IPS-20b (cell line): ENCODE measurements at regions not wholly inside any gene's neighbourhood (a gene's known extent, or its start where the extent isn't known, plus 50 kb on each side); places are given as distances from the start of the nearest gene placed in this dataset.
A peak's percentile ranks its signal among the peaks of the same experiment; 100 is the strongest.

Experiments used
- H3K27ac ChIP-seq: one replicate; pipeline ENCODE4 v1.5.1; 2013; ENCODE audit warnings: low read length
- H3K27me3 ChIP-seq: 2 replicates; pipeline ENCODE4 v1.6.1; 2013; ENCODE audit warnings: mild to moderate bottlenecking, low read length, inconsistent platforms; ENCODE audit not compliant: insufficient read depth
- H3K36me3 ChIP-seq: 2 replicates; pipeline ENCODE4 v1.6.1; 2013; ENCODE audit warnings: low read depth, mild to moderate bottlenecking, inconsistent platforms, low read length, moderate library complexity; ENCODE audit not compliant: insufficient read depth
- H3K4me1 ChIP-seq: 2 replicates; pipeline ENCODE4 v1.6.1; 2013; ENCODE audit warnings: mild to moderate bottlenecking, control low read depth, inconsistent platforms, low read length, moderate library complexity; ENCODE audit not compliant: insufficient read depth
- H3K4me3 ChIP-seq: 2 replicates; pipeline ENCODE4 v1.5.1; 2013; ENCODE audit warnings: mild to moderate bottlenecking, low read length, inconsistent platforms
- H3K9ac ChIP-seq: 2 replicates; pipeline ENCODE4 v1.6.1; 2013; ENCODE audit warnings: low read depth, mild to moderate bottlenecking, inconsistent platforms, low read length, moderate library complexity
- H3K9me3 ChIP-seq: 2 replicates; pipeline ENCODE4 v1.6.1; 2013; ENCODE audit warnings: mild to moderate bottlenecking, low read depth, low read length, inconsistent platforms; ENCODE audit not compliant: insufficient read depth

DNA sequence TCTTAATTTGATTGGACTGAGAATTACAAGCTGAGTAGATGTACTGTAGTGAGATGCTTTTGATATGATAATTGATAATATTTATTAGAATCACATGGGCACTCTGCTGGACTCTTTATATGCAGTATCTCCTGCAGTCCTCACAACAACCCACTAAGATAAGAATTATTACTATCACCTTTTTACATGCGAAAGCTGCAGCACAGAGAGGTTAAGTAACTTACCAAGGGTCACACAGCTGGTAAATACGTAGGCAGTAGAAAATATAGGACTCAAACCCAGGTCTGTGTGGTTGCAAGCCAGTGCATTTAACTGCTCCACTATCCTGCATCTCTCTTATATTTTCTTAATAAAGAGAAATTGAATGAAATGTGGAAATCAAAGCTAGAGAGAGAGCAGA lies 392.8 kb upstream of the RORA start:
- no peaks in the 10 kb centered on the region for H3K4me1 ChIP-seq
- no peaks in the 10 kb centered on the region; the same call in 1 of the 2 replicates for H3K9me3 ChIP-seq
- no peak overlapping the region for H3K4me3 ChIP-seq
- no peak overlapping the region for H3K27ac ChIP-seq
- H3K36me3 ChIP-seq, result no peaks in the 10 kb centered on the region
- H3K9ac ChIP-seq, result no peak overlapping the region
- H3K27me3 ChIP-seq, result no peaks in the 10 kb centered on the region

GRCh38 chr15:61621146-61621545 lies 392.0 kb upstream of the RORA start:
- Histone ChIP-seq H3K27me3 (no peaks in the 10 kb centered on the region), H3K9me3 (no peaks in the 10 kb centered on the region; the same call in 1 of the 2 replicates), H3K27ac (no peak overlapping the region), H3K4me3 (no peak overlapping the region), H3K4me1 (no peaks in the 10 kb centered on the region), H3K9ac (no peak overlapping the region), H3K36me3 (no peaks in the 10 kb centered on the region)

- no peak overlapping the region for H3K4me3 ChIP-seq
- H3K9ac ChIP-seq, result no peak overlapping the region
- H3K36me3 ChIP-seq, result no peaks in the 10 kb centered on the region
- no peaks in the 10 kb centered on the region for H3K4me1 ChIP-seq
- no peaks in the 10 kb centered on the region for H3K27me3 ChIP-seq
- H3K27ac ChIP-seq, result no peak overlapping the region
- no peaks in the 10 kb centered on the region; the same call in 1 of the 2 replicates for H3K9me3 ChIP-seq
Observed at GRCh38 chr15:61620151-61620550, 391.0 kb upstream of the RORA start.

- no peaks in the 10 kb centered on the region for H3K27me3 ChIP-seq
- no peak overlapping the region for H3K27ac ChIP-seq
- H3K9me3 ChIP-seq, result no peaks in the 10 kb centered on the region; the same call in 1 of the 2 replicates
- H3K36me3 ChIP-seq, result no peaks in the 10 kb centered on the region
- H3K4me3 ChIP-seq, result no peak overlapping the region
- H3K4me1 ChIP-seq, result no peaks in the 10 kb centered on the region
- no peak overlapping the region for H3K9ac ChIP-seq
Observed at GRCh38 chr15:61613729-61614128, 384.6 kb upstream of the RORA start.

DNA sequence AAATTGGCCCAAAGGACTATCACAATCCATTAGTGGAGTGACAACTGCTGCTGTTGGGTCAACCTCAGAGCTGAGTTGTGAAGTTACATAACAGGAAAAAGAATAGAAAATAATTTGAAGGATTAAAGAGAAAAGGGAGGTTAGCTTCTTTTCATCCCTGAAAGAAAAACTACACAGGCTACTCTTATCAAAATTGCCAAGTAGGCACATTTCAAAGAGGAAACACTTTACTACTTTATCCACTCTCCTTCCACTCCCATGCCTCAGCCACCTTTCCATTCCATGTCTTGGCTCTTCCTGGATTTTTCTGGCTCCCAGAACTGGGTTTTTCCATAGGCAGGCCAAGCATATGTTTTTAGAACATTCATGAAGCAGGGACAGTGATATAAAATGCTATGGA lies 384.0 kb upstream of the RORA start:
- Histone ChIP-seq H3K9ac (no peak overlapping the region), H3K4me3 (no peak overlapping the region), H3K4me1 (no peaks in the 10 kb centered on the region), H3K27me3 (no peaks in the 10 kb centered on the region), H3K27ac (no peak overlapping the region), H3K36me3 (no peaks in the 10 kb centered on the region), H3K9me3 (no peaks in the 10 kb centered on the region; the same call in 1 of the 2 replicates)

DNA sequence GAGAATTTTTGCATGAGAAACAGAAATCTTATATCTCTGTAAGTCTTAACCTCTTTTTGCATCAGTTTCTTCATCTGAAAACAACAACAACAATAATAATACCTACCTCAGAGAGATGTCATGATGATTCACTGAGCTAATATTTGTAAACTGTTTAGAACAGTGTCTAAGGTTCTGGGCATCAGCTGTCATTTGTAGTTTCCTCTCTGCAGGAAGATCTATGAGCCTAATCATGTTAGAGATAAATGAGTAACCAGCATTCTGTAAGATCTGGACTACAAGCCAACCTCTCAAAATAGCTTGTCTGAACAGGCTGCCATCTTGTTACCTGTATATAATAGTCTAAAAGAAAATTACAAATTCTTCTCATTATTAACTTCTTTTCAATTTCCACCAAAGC lies 383.0 kb upstream of the RORA start:
- Histone ChIP-seq H3K4me3 (no peak overlapping the region), H3K4me1 (no peaks in the 10 kb centered on the region), H3K27ac (no peak overlapping the region), H3K36me3 (no peaks in the 10 kb centered on the region), H3K9ac (no peak overlapping the region), H3K9me3 (no peaks in the 10 kb centered on the region; the same call in 1 of the 2 replicates), H3K27me3 (no peaks in the 10 kb centered on the region)

DNA sequence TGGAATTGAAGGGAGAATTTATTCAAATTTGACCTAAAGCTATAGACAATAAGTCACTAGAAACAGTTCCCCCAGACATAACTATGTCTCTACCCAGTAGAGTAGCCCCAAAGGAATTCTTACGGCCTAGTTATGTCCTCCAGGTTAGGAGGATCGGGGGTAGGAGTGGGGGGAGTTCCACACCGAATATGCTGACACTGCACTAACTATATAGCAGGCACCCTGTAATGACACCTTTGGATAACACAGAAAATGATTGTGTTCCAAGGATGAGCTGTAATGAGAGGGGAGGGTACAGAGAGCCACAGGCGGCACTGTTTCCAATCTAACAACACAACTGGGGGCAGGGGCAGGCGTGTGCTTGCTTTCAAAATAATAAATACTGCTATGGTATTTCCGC lies 376.2 kb upstream of the RORA start:
- no peaks in the 10 kb centered on the region for H3K9me3 ChIP-seq
- no peak overlapping the region for H3K27ac ChIP-seq
- no peaks in the 10 kb centered on the region for H3K27me3 ChIP-seq
- H3K4me1 ChIP-seq, result no peaks in the 10 kb centered on the region
- H3K4me3 ChIP-seq, result no peak overlapping the region
- H3K36me3 ChIP-seq, result no peaks in the 10 kb centered on the region
- H3K9ac ChIP-seq, result no peak overlapping the region

DNA sequence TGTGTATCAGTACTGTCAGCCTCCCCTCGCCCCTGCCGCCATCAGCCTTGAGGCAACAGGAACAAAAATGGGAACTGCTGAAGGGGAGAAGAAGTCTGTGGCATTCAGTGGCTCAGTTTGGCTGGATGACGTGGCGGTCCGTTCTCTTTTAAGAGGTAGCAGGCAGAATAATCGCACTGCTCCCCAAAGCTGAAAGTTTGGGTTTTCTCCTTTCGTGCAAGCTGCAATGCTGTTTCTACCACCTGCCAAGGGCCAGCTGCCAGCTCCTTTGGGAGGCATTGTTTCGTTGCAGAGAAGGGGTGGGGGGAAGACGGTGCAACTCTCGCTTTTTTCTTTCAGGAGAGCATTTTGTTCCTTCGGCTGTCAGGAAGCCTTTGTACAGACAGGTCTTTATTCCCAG lies 369.6 kb upstream of the RORA start:
- no peak overlapping the region for H3K27ac ChIP-seq
- H3K27me3 ChIP-seq, result no peaks in the 10 kb centered on the region
- H3K36me3 ChIP-seq, result no peaks in the 10 kb centered on the region

DNA sequence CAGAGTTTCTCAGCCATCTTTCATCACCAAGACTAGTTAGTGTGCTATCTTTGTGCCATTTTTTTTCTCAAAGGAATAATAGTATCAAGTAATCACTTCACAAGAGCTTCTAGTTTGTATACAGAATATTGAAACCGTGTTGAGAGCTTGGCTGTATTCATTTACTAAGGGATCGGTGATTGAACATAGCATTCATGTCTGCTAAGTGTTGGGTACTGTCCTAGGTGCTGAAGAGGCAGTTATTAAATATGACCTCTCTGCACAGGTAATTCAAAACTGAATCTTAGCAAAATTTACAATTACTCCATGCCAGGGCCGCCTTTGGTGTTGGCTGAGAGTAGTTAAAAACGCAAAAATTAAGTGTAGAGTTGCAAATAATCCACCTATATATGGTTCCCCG lies 355.3 kb upstream of the RORA start:
- peaks cover 5% of the 10 kb centered on the region; the same call in 1 of the 2 replicates for H3K4me1 ChIP-seq
- no peak overlapping the region for H3K27ac ChIP-seq
- H3K9me3 ChIP-seq, result no peaks in the 10 kb centered on the region
- H3K36me3 ChIP-seq, result no peaks in the 10 kb centered on the region
- no peak overlapping the region for H3K9ac ChIP-seq
- no peak overlapping the region for H3K4me3 ChIP-seq
- H3K27me3 ChIP-seq, result no peaks in the 10 kb centered on the region

More for the DNA sequence above, 369.6 kb upstream of the RORA start:
- Histone ChIP-seq H3K9me3 (no peaks in the 10 kb centered on the region), H3K4me3 (peak overlapping the region; percentile 9; the same call in 1 of the 2 replicates), H3K9ac (no peak overlapping the region), H3K4me1 (peaks cover 2% of the 10 kb centered on the region; the same call in 1 of the 2 replicates)

DNA sequence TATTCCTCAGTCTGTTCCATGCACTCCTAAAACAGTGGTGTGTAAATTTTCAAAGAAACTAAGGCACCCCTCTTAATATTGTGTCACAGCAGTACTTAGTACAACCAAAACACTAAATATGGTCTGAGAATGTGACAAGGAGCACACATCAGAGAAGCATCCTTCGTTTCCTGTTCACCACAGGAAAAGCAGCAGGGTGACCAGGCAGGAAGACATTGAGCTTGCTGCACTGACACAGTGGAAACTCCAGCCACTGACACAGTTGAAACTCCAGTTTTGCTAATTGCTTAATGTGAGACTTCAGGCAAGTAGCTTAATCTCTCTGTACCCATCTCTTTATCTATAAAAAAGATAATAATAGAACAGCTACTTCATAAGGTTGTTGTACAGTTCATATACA lies 353.0 kb upstream of the RORA start:
- Histone ChIP-seq H3K4me1 (peaks cover 5% of the 10 kb centered on the region; the same call in 1 of the 2 replicates), H3K36me3 (no peaks in the 10 kb centered on the region), H3K4me3 (no peak overlapping the region), H3K27me3 (no peaks in the 10 kb centered on the region), H3K9ac (no peak overlapping the region), H3K9me3 (no peaks in the 10 kb centered on the region), H3K27ac (no peak overlapping the region)

GRCh38 chr15:61575597-61575996 lies 346.5 kb upstream of the RORA start:
- Histone ChIP-seq H3K4me1 (no peaks in the 10 kb centered on the region; the same call in 1 of the 2 replicates), H3K27me3 (no peaks in the 10 kb centered on the region), H3K9ac (no peak overlapping the region), H3K9me3 (no peaks in the 10 kb centered on the region; the same call in 1 of the 2 replicates), H3K4me3 (no peak overlapping the region), H3K36me3 (no peaks in the 10 kb centered on the region), H3K27ac (no peak overlapping the region)

- Histone ChIP-seq H3K9ac (no peak overlapping the region), H3K36me3 (no peaks in the 10 kb centered on the region), H3K9me3 (no peaks in the 10 kb centered on the region), H3K4me3 (no peak overlapping the region), H3K27ac (no peak overlapping the region), H3K4me1 (no peaks in the 10 kb centered on the region; the same call in 1 of the 2 replicates), H3K27me3 (no peaks in the 10 kb centered on the region)
Observed at GRCh38 chr15:61571026-61571425, 341.9 kb upstream of the RORA start.
